Suprapubic skin (tissue), 4 donors: ENCODE measurements at regions not wholly inside any gene's neighbourhood (a gene's known extent, or its start where the extent isn't known, plus 50 kb on each side); places are given as distances from the start of the nearest gene placed in this dataset.

Source experiments
- CTCF ChIP-seq, 2 donors: fragments of 200-600 bp in 1 of 2; fragments of 450-650 bp in 1 of 2; sonication (generic) in 1 of 2; IDR thresholded peaks; one replicate each; pipeline ENCODE4 v1.5.1; 2016 to 2019; ENCODE audit warnings: antibody characterized with exemption in 2 of 2, mild to moderate bottlenecking in 1 of 2, moderate library complexity in 1 of 2
- EP300 ChIP-seq: sonication (generic); formaldehyde crosslinking; IDR thresholded peaks from one replicate; pipeline ENCODE4 v1.6.1; 2017; ENCODE audit warnings: antibody characterized with exemption
- POLR2A ChIP-seq, 2 donors: fragments of 450-650 bp; IDR thresholded peaks; one replicate each; pipeline ENCODE4 v1.6.1; 2017; ENCODE audit warnings: antibody characterized with exemption in 2 of 2, mild to moderate bottlenecking in 2 of 2, moderate library complexity in 2 of 2
- POLR2AphosphoS5 ChIP-seq, 3 donors: sonication (generic); formaldehyde crosslinking; IDR thresholded peaks; one replicate each; pipeline ENCODE4 v1.6.1; 2017; ENCODE audit warnings: antibody characterized with exemption in 3 of 3

- TF ChIP-seq EP300 (no peak), POLR2AphosphoS5 (IDR thresholded peaks at IDR 0.05) (no peak), CTCF (IDR thresholded peaks at IDR 0.05) (no peak), POLR2A (IDR thresholded peaks at IDR 0.05) (no peak)
These were observed 1646.6 kb upstream of the PCDH7 start for GRCh38 chr4:29073571-29073970.
